Right atrium auricular region (tissue), 2 donors: ENCODE measurements at regions not wholly inside any gene's neighbourhood (a gene's known extent, or its start where the extent isn't known, plus 50 kb on each side); places are given as distances from the start of the nearest gene placed in this dataset.

Experiments used
- DNase-seq: peaks from one replicate; pipeline ENCODE4 v3.0.0-alpha.2; 2019; ENCODE audit warnings: low spot score
- H3K27ac ChIP-seq, 2 donors: fragments of 200-600 bp; sonication (generic); 1 replicate in 1 of 2; 2 replicates in 1 of 2; pipeline ENCODE4 v1.5.1; 2016 to 2019
- H3K27me3 ChIP-seq, 2 donors: fragments of 200-600 bp; sonication (generic); one replicate each; pipeline versions ENCODE4 v1.5.1 to v1.6.0; 2017 to 2019
- H3K36me3 ChIP-seq: fragments of 200-600 bp; sonication (generic); one replicate; pipeline ENCODE4 v1.5.1; 2016
- H3K4me1 ChIP-seq, 2 donors: fragments of 200-600 bp; sonication (generic); one replicate each; pipeline versions ENCODE4 v1.5.1 to v1.6.0; 2017 to 2019
- H3K4me3 ChIP-seq, 2 donors: fragments of 200-600 bp; sonication (generic); 1 replicate in 1 of 2; 2 replicates in 1 of 2; pipeline ENCODE4 v1.5.1; 2017 to 2019; ENCODE audit warnings: mild to moderate bottlenecking in 1 of 2, moderate library complexity in 1 of 2
- H3K9me3 ChIP-seq, 2 donors: fragments of 200-600 bp; sonication (generic); one replicate each; pipeline ENCODE4 v1.5.1; 2019
- CTCF ChIP-seq, 2 donors: fragments of 200-600 bp; sonication (generic); IDR thresholded peaks; one replicate each; pipeline ENCODE4 v1.5.1; 2019; ENCODE audit warnings: antibody characterized with exemption in 2 of 2

DNA sequence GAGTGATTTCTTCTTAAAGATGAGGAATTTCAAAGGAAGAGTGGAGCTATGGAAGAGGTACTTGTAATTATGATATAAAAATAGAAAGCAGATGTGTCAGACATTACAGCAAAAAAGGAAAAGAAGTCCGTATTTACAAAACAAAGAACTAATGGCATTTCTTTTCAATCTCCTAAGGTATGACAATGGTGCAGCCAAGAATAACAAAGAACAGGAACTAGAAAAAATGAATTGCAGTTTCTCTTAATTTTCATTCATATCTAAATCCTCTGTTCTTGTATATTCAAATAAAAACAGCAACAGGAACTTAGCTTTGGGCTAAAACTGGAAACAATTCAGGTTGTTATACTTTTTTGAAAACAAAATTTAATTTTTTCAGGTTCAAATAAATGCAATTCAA, 105.1 kb downstream of the SPRY1 start:
- no peaks in the 10 kb centered on the region for H3K9me3 ChIP-seq
- peaks cover 0 to 5% of the 10 kb centered on the region in 2 donors for H3K4me1 ChIP-seq
- no peak for TF ChIP-seq CTCF (IDR thresholded peaks at IDR 0.05)
- H3K36me3 ChIP-seq: no peaks in the 10 kb centered on the region
- H3K4me3 ChIP-seq: no peak overlapping the region
- H3K27ac ChIP-seq: no peak overlapping the region
- DNase-seq: no peak
- H3K27me3 ChIP-seq: no peaks in the 10 kb centered on the region

GRCh38 chr4:123503698-123504363, 107.2 kb downstream of the SPRY1 start:
- H3K27ac ChIP-seq: no peak overlapping the region
- peaks cover 0 to 5% of the 10 kb centered on the region in 2 donors for H3K4me1 ChIP-seq
- no peak for TF ChIP-seq CTCF (IDR thresholded peaks at IDR 0.05)
- H3K4me3 ChIP-seq: no peak overlapping the region
- H3K36me3 ChIP-seq: no peaks in the 10 kb centered on the region
- no peaks in the 10 kb centered on the region for H3K9me3 ChIP-seq
- DNase-seq: no peak
- H3K27me3 ChIP-seq: no peaks in the 10 kb centered on the region

DNA sequence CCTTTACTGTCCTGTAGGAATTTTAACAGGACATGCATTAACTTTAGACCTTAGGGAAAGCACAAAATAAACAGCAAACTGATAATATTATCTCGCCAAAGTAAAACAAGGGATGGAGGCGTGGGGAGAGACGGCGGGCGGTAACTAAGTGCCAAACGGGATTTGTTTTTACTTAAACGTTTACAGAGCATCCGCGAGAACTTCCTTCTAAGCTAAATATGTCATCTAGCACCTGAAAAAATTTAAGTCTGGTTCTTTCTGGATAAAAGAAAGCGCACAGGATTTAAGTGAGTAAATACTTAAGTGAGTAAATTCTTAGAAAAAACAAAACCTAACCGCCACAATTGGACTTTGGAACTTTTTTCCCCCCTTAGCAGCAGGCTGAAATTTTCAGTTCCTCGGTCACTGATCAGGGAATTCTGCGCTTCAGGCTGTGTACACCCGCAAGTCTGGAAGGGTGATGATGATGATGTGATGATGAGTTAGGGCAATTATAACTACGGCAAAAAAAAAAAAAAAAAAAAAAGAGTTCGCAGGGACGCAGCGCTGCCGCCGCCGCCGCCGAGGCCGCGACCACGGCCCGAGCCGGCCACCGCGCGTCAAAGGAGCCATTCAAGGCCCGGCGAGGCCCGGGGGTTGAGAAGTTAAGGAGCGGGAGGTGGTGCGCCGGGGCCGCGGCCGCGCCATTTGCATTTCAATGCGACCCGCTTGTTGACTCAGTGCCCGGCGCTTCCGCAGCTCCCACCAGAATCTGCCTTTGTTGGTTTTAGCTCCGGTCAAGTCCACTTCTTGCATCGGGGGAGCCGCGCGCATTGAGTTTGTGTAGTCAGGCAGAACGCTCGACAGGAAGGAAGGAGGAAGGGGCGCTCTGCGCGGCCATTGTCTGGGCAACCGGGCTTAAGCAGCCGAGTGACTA, 108.8 kb downstream of the SPRY1 start:
- Histone ChIP-seq H3K36me3 (no peaks in the 10 kb centered on the region), H3K27ac (peak overlapping the region; percentile 61 to 65), H3K27me3 (no peaks in the 10 kb centered on the region), H3K4me3 (peak overlapping the region; percentile 44 to 60), H3K4me1 (peaks cover 0 to 5% of the 10 kb centered on the region in 2 donors), H3K9me3 (no peaks in the 10 kb centered on the region)
- no peak for TF ChIP-seq CTCF (IDR thresholded peaks at IDR 0.05)
- peak; percentile 66 for DNase-seq

GRCh38 chr4:123506011-123506695, 109.6 kb downstream of the SPRY1 start:
- TF ChIP-seq CTCF (IDR thresholded peaks at IDR 0.05): no peak
- Histone ChIP-seq H3K27ac (peak overlapping the region; percentile 61 to 65), H3K36me3 (no peaks in the 10 kb centered on the region), H3K27me3 (no peaks in the 10 kb centered on the region), H3K4me3 (peak overlapping the region; percentile 44 to 60), H3K9me3 (no peaks in the 10 kb centered on the region), H3K4me1 (peaks cover 0 to 5% of the 10 kb centered on the region in 2 donors)
- no peak for DNase-seq

DNA sequence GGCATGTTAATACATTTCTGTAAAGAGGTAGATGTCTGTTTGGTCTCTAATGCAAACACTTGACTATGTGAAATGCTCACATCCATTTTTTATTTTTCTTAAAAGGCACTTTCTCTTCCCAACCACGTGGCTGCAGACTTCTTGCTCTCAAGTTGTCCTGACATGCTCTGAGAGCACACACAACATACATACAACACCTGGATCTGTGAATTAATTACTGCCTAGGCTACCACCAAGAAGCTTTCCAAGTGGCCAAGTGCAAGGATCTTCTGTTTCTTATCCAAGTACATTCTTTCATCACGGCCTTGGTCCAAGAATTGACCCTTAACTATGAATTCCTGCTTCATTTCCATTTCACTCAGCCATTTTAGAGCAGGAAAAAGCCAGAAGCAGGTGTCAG, 110.8 kb downstream of the SPRY1 start:
- peaks cover 0 to 5% of the 10 kb centered on the region in 2 donors for H3K4me1 ChIP-seq
- DNase-seq: no peak
- no peak overlapping the region for H3K4me3 ChIP-seq
- H3K36me3 ChIP-seq: no peaks in the 10 kb centered on the region
- TF ChIP-seq CTCF (IDR thresholded peaks at IDR 0.05): no peak
- H3K9me3 ChIP-seq: no peaks in the 10 kb centered on the region
- H3K27me3 ChIP-seq: no peaks in the 10 kb centered on the region
- no peak overlapping the region for H3K27ac ChIP-seq
